ENCODE measurements at regions not wholly inside any gene's neighbourhood (a gene's known extent, or its start where the extent isn't known, plus 50 kb on each side); places are given as distances from the start of the nearest gene placed in this dataset.

DNA sequence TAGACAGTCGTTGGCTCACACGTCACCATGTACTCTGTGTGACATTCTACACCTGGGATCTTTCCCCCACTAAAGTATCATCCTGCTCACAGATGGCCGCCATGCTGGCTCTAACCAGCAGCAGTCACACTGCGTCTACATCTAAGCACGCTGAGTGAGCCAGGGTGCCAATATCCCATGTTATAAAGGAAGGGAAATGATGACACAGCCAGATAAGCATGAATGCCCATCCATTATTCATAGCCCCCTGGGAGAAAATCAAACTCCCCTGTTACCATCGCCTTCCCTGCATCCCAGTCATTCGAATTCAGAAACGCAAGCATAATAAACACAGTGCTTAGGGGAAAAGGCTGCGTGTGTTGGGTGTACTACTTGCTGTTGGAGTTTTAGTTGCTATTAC is 698.2 kb upstream of the AUTS2 start:
- Histone ChIP-seq H3K27me3 (ENCODE audit: control insufficient read depth, insufficient read depth, low read length) (no peaks in the 10 kb centered on the region), H3K4me3 (replicated peaks in 1 of 4; ENCODE audit: control extremely low read depth in 1 of 4, insufficient read depth in 1 of 4, low read depth in 3 of 4, low read length in 4 of 4) (no peak overlapping the region), H3K79me2 (ENCODE audit: control insufficient read depth, insufficient read depth, low read length) (no peaks in the 10 kb centered on the region), H2AFZ (ENCODE audit: low read length) (no peak overlapping the region), H3K9me3 (ENCODE audit: control insufficient read depth, insufficient read depth, low read depth, low read length) (no peaks in the 10 kb centered on the region), H3K27ac (ENCODE audit: insufficient read depth, low read length) (no peak overlapping the region), H3K4me2 (ENCODE audit: extremely low read depth, insufficient read depth, low read length) (no peak overlapping the region), H3K36me3 (ENCODE audit: control insufficient read depth, insufficient read depth, low read length) (no peaks in the 10 kb centered on the region), H3K9ac (ENCODE audit: insufficient read depth, low read length) (no peak overlapping the region), H3K4me1 (ENCODE audit: control insufficient read depth, extremely low read depth, insufficient read depth, low read length) (no peaks in the 10 kb centered on the region), H4K20me1 (ENCODE audit: control insufficient read depth, extremely low read depth, insufficient read depth, low read length) (no peaks in the 10 kb centered on the region)
- no peak for DNase-seq (ENCODE audit: low read depth in 2 of 2)
- no peak for TF ChIP-seq EZH2 (IDR thresholded peaks at IDR 0.05; ENCODE audit: low read length, missing control alignments)

DNA sequence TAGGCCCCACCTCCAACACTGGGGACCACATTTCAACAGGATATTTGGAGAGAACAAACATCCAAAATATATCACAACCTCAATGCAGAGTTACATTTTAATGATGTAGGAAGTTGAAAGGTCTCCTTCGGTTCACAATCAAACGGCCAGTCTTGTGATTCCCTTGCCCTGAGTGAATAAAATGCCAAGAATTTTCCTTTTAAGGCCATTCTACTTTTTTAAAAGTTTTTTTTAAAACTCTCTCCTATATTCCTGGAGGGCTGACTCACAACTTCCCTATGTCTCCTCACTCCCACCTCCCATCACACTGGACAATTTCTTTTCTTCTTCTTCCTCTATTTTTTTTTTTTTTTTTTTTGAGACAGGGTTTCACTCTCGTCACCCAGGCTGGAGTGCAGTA is 693.6 kb upstream of the AUTS2 start:
- Histone ChIP-seq H3K4me3 (replicated peaks in 1 of 4; ENCODE audit: control extremely low read depth in 1 of 4, insufficient read depth in 1 of 4, low read depth in 3 of 4, low read length in 4 of 4) (no peak overlapping the region), H3K9ac (ENCODE audit: insufficient read depth, low read length) (no peak overlapping the region), H2AFZ (ENCODE audit: low read length) (no peak overlapping the region), H3K36me3 (ENCODE audit: control insufficient read depth, insufficient read depth, low read length) (no peaks in the 10 kb centered on the region), H4K20me1 (ENCODE audit: control insufficient read depth, extremely low read depth, insufficient read depth, low read length) (no peaks in the 10 kb centered on the region), H3K79me2 (ENCODE audit: control insufficient read depth, insufficient read depth, low read length) (no peaks in the 10 kb centered on the region), H3K4me2 (ENCODE audit: extremely low read depth, insufficient read depth, low read length) (no peak overlapping the region), H3K4me1 (ENCODE audit: control insufficient read depth, extremely low read depth, insufficient read depth, low read length) (no peaks in the 10 kb centered on the region), H3K27me3 (ENCODE audit: control insufficient read depth, insufficient read depth, low read length) (no peaks in the 10 kb centered on the region), H3K27ac (ENCODE audit: insufficient read depth, low read length) (no peak overlapping the region), H3K9me3 (ENCODE audit: control insufficient read depth, insufficient read depth, low read depth, low read length) (no peaks in the 10 kb centered on the region)
- TF ChIP-seq, protein P1, sequence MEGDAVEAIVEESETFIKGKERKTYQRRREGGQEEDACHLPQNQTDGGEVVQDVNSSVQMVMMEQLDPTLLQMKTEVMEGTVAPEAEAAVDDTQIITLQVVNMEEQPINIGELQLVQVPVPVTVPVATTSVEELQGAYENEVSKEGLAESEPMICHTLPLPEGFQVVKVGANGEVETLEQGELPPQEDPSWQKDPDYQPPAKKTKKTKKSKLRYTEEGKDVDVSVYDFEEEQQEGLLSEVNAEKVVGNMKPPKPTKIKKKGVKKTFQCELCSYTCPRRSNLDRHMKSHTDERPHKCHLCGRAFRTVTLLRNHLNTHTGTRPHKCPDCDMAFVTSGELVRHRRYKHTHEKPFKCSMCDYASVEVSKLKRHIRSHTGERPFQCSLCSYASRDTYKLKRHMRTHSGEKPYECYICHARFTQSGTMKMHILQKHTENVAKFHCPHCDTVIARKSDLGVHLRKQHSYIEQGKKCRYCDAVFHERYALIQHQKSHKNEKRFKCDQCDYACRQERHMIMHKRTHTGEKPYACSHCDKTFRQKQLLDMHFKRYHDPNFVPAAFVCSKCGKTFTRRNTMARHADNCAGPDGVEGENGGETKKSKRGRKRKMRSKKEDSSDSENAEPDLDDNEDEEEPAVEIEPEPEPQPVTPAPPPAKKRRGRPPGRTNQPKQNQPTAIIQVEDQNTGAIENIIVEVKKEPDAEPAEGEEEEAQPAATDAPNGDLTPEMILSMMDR (conservative IDR thresholded peaks at IDR 0.05 in 1 of 2, IDR thresholded peaks at IDR 0.05 in 1 of 2; ENCODE audit: low read depth in 1 of 2, low read length in 2 of 2) = no peak
- no peak for TF ChIP-seq EZH2 (IDR thresholded peaks at IDR 0.05; ENCODE audit: low read length, missing control alignments)
- peak in 1 of 2 donors; percentile 74 for DNase-seq (ENCODE audit: low read depth in 2 of 2)

DNA sequence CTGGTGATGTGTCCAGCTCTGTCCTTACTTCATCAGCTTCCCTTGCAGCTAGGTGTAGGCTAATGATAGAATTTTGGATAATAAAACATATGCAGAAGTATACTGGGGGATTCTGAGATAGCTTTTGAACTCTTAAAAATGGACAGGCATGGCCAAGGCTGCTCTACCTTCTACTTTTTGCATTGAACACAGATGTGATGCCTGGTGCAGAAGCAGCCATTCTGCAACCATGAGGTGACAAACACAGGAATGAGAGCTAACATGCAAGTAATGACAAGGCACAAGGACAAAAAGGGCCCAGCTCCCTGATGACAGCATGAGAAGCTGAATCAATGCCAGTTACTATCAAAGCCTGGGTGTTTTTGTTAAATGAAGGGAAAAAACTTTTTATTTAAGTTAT is 686.5 kb upstream of the AUTS2 start:
- Histone ChIP-seq H3K27ac (ENCODE audit: insufficient read depth, low read length) (no peak overlapping the region), H4K20me1 (ENCODE audit: control insufficient read depth, extremely low read depth, insufficient read depth, low read length) (no peaks in the 10 kb centered on the region), H3K79me2 (ENCODE audit: control insufficient read depth, insufficient read depth, low read length) (no peaks in the 10 kb centered on the region), H3K4me1 (ENCODE audit: control insufficient read depth, extremely low read depth, insufficient read depth, low read length) (no peaks in the 10 kb centered on the region), H3K9ac (ENCODE audit: insufficient read depth, low read length) (no peak overlapping the region), H3K36me3 (ENCODE audit: control insufficient read depth, insufficient read depth, low read length) (no peaks in the 10 kb centered on the region), H2AFZ (ENCODE audit: low read length) (no peak overlapping the region), H3K4me2 (ENCODE audit: extremely low read depth, insufficient read depth, low read length) (no peak overlapping the region), H3K9me3 (ENCODE audit: control insufficient read depth, insufficient read depth, low read depth, low read length) (no peaks in the 10 kb centered on the region), H3K4me3 (replicated peaks in 1 of 4; ENCODE audit: control extremely low read depth in 1 of 4, insufficient read depth in 1 of 4, low read depth in 3 of 4, low read length in 4 of 4) (no peak overlapping the region), H3K27me3 (ENCODE audit: control insufficient read depth, insufficient read depth, low read length) (no peaks in the 10 kb centered on the region)
- no peak for DNase-seq (ENCODE audit: low read depth in 2 of 2)
- TF ChIP-seq, protein P1 (conservative IDR thresholded peaks at IDR 0.05 in 1 of 2, IDR thresholded peaks at IDR 0.05 in 1 of 2; ENCODE audit: low read depth in 1 of 2, low read length in 2 of 2) = no peak
- no peak for TF ChIP-seq EZH2 (IDR thresholded peaks at IDR 0.05; ENCODE audit: low read length, missing control alignments)

All from fibroblast of lung (primary cell).